ENCODE measurements at regions not wholly inside any gene's neighbourhood (a gene's known extent, or its start where the extent isn't known, plus 50 kb on each side); places are given as distances from the start of the nearest gene placed in this dataset.

- TF ChIP-seq CTCF (IDR thresholded peaks at IDR 0.05) (no peak), EP300 (IDR thresholded peaks at IDR 0.05) (no peak), POLR2A (IDR thresholded peaks at IDR 0.05; ENCODE audit: low read depth) (no peak)
Measured at GRCh38 chr10:55272886-55273285, 471.9 kb upstream of the PCDH15 start.
